Trophoblast cell (in vitro differentiated cells and primary cell): ENCODE measurements at regions not wholly inside any gene's neighbourhood (a gene's known extent, or its start where the extent isn't known, plus 50 kb on each side); places are given as distances from the start of the nearest gene placed in this dataset.
A peak's percentile ranks its signal among the peaks of the same experiment; 100 is the strongest.

Experiments used
- DNase-seq, 2 donors: peaks; one replicate each; pipeline ENCODE4 v3.0.0-alpha.2; 2016
- H2AFZ ChIP-seq: 2 replicates; pipeline ENCODE4 v1.6.1; 2013; ENCODE audit warnings: low read length, moderate library complexity, mild to moderate bottlenecking; ENCODE audit not compliant: insufficient read depth, poor library complexity
- H2AK5ac ChIP-seq: 2 replicates; pipeline ENCODE4 v1.6.1; 2013; ENCODE audit warnings: mild to moderate bottlenecking, low read length
- H2BK120ac ChIP-seq: 2 replicates; pipeline ENCODE4 v1.6.1; 2013; ENCODE audit warnings: low read length, mild to moderate bottlenecking, moderate library complexity; ENCODE audit not compliant: insufficient read depth, poor library complexity
- H2BK12ac ChIP-seq: 2 replicates; pipeline ENCODE4 v1.6.1; 2013; ENCODE audit warnings: mild to moderate bottlenecking, low read length, moderate library complexity
- H2BK5ac ChIP-seq: 2 replicates; pipeline ENCODE4 v1.6.1; 2013; ENCODE audit warnings: low read length, low read depth, moderate library complexity, mild to moderate bottlenecking; ENCODE audit not compliant: poor library complexity
- H3K14ac ChIP-seq: 2 replicates; pipeline ENCODE4 v1.6.1; 2013; ENCODE audit warnings: mild to moderate bottlenecking, low read length
- H3K18ac ChIP-seq: 2 replicates; pipeline ENCODE4 v1.6.1; 2013; ENCODE audit warnings: mild to moderate bottlenecking, low read length
- H3K23ac ChIP-seq: 2 replicates; pipeline ENCODE4 v1.6.1; 2013; ENCODE audit warnings: low read length
- H3K27ac ChIP-seq: 2 replicates; pipeline ENCODE4 v1.5.1; 2013; ENCODE audit warnings: low read depth, mild to moderate bottlenecking, inconsistent platforms, low read length, moderate library complexity
- H3K27me3 ChIP-seq: 2 replicates; pipeline ENCODE4 v1.6.1; 2013; ENCODE audit warnings: inconsistent platforms, mild to moderate bottlenecking, low read length, moderate library complexity; ENCODE audit not compliant: insufficient read depth
- H3K36me3 ChIP-seq, 2 experiments: 1 replicate in 1 of 2; 2 replicates in 1 of 2; pipeline ENCODE4 v1.6.1; 2013; ENCODE audit warnings: low read length in 2 of 2, mild to moderate bottlenecking in 2 of 2, moderate library complexity in 1 of 2; ENCODE audit not compliant: insufficient read depth in 2 of 2, control insufficient read depth in 1 of 2
- H3K4ac ChIP-seq: 2 replicates; pipeline ENCODE4 v1.6.1; 2013; ENCODE audit warnings: low read depth, mild to moderate bottlenecking, low read length, moderate library complexity
- H3K4me1 ChIP-seq, 2 experiments: 1 replicate in 1 of 2; 2 replicates in 1 of 2; pipeline ENCODE4 v1.6.1; 2013; ENCODE audit warnings: low read length in 2 of 2, mild to moderate bottlenecking in 2 of 2, moderate library complexity in 1 of 2; ENCODE audit not compliant: insufficient read depth in 2 of 2, control insufficient read depth in 1 of 2
- H3K4me2 ChIP-seq: 2 replicates; pipeline ENCODE4 v1.6.1; 2013; ENCODE audit warnings: inconsistent platforms, mild to moderate bottlenecking, low read length, moderate library complexity
- H3K4me3 ChIP-seq: 2 replicates; pipeline ENCODE4 v1.5.1; 2013; ENCODE audit warnings: mild to moderate bottlenecking, low read depth, low read length, inconsistent platforms
- H3K79me1 ChIP-seq: one replicate; pipeline ENCODE4 v1.6.1; 2013; ENCODE audit warnings: low read length
- H3K79me2 ChIP-seq: 2 replicates; pipeline ENCODE4 v1.6.1; 2013; ENCODE audit warnings: low read length, mild to moderate bottlenecking; ENCODE audit not compliant: control insufficient read depth, insufficient read depth, poor library complexity
- H3K9ac ChIP-seq: 2 replicates; pipeline ENCODE4 v1.6.1; 2013; ENCODE audit warnings: mild to moderate bottlenecking, low read length
- H3K9me3 ChIP-seq: 2 replicates; pipeline ENCODE4 v1.6.1; 2013; ENCODE audit warnings: low read depth, mild to moderate bottlenecking, control low read depth, inconsistent platforms, low read length; ENCODE audit not compliant: insufficient read depth
- H4K12ac ChIP-seq: 2 replicates; pipeline ENCODE4 v1.6.1; 2013; ENCODE audit warnings: low read depth, mild to moderate bottlenecking, low read length, moderate library complexity
- H4K8ac ChIP-seq: 2 replicates; pipeline ENCODE4 v1.6.1; 2013; ENCODE audit warnings: low read depth, mild to moderate bottlenecking, low read length, moderate library complexity
- H4K91ac ChIP-seq: one replicate; pipeline ENCODE4 v1.6.1; 2013; ENCODE audit warnings: low read depth, mild to moderate bottlenecking, low read length, moderate library complexity
- WGBS: extraction: QIAGEN DNeasy Blood & Tissue Kit; methylation state at CpG from one replicate; pipeline ENCODE4 v1.1.7; 2013; ENCODE audit warnings: missing lambda C conversion rate; ENCODE audit not compliant: insufficient read length, insufficient coverage; ENCODE audit errors: extremely low coverage; 5-methylcytosine and 5-hydroxymethylcytosine counted together

- Histone ChIP-seq H3K14ac (no peak overlapping the region), H4K12ac (no peak overlapping the region), H4K91ac (no peak overlapping the region), H3K9me3 (no peaks in the 10 kb centered on the region), H2AFZ (no peak overlapping the region), H3K4me3 (no peak overlapping the region), H3K4me2 (no peak overlapping the region), H2BK5ac (no peak overlapping the region), H3K27ac (no peak overlapping the region), H2BK120ac (no peak overlapping the region), H3K4me1 (no peaks in the 10 kb centered on the region), H3K18ac (no peak overlapping the region), H2AK5ac (no peak overlapping the region), H3K9ac (no peak overlapping the region), H3K27me3 (no peaks in the 10 kb centered on the region), H3K79me2 (no peaks in the 10 kb centered on the region), H3K4ac (no peak overlapping the region), H3K79me1 (no peaks in the 10 kb centered on the region), H3K36me3 (no peaks in the 10 kb centered on the region), H4K8ac (no peak overlapping the region), H3K23ac (no peak overlapping the region), H2BK12ac (no peak overlapping the region)
- no CpG with 5 or more reads among the region's 2 CpGs for WGBS
- no peak for DNase-seq
Observed at GRCh38 chrX:150200361-150200760, 162.8 kb upstream of the MAMLD1 start.

GRCh38 chrX:150200820-150201287 is 162.3 kb upstream of the MAMLD1 start:
- no CpG with 5 or more reads among the region's 5 CpGs for WGBS
- Histone ChIP-seq H4K8ac (no peak overlapping the region), H2AFZ (no peak overlapping the region), H3K36me3 (no peaks in the 10 kb centered on the region), H3K14ac (no peak overlapping the region), H3K79me1 (no peaks in the 10 kb centered on the region), H3K4me2 (no peak overlapping the region), H3K4me3 (no peak overlapping the region), H3K4me1 (no peaks in the 10 kb centered on the region), H3K9ac (no peak overlapping the region), H4K91ac (no peak overlapping the region), H3K9me3 (no peaks in the 10 kb centered on the region), H2BK5ac (no peak overlapping the region), H3K27me3 (no peaks in the 10 kb centered on the region), H3K4ac (no peak overlapping the region), H4K12ac (no peak overlapping the region), H2AK5ac (no peak overlapping the region), H3K18ac (no peak overlapping the region), H3K27ac (no peak overlapping the region), H3K79me2 (no peaks in the 10 kb centered on the region), H3K23ac (no peak overlapping the region), H2BK120ac (no peak overlapping the region), H2BK12ac (no peak overlapping the region)
- DNase-seq, result peak; percentile 81 to 85

GRCh38 chrX:150201391-150201790 is 161.7 kb upstream of the MAMLD1 start:
- WGBS, result no CpG with 5 or more reads among the region's 7 CpGs
- H3K4me3 ChIP-seq, result no peak overlapping the region
- H3K14ac ChIP-seq, result no peak overlapping the region
- no peak overlapping the region for H3K27ac ChIP-seq
- no peaks in the 10 kb centered on the region for H3K36me3 ChIP-seq
- no peak for DNase-seq
- no peak overlapping the region for H4K12ac ChIP-seq
- H3K9ac ChIP-seq, result no peak overlapping the region
- H3K79me1 ChIP-seq, result no peaks in the 10 kb centered on the region
- H2BK5ac ChIP-seq, result no peak overlapping the region
- no peak overlapping the region for H2AFZ ChIP-seq
- no peak overlapping the region for H3K18ac ChIP-seq
- H3K4me2 ChIP-seq, result no peak overlapping the region
- H3K9me3 ChIP-seq, result no peaks in the 10 kb centered on the region
- H2AK5ac ChIP-seq, result no peak overlapping the region
- no peak overlapping the region for H3K23ac ChIP-seq
- H3K4me1 ChIP-seq, result no peaks in the 10 kb centered on the region
- no peak overlapping the region for H2BK120ac ChIP-seq
- no peaks in the 10 kb centered on the region for H3K27me3 ChIP-seq
- no peaks in the 10 kb centered on the region for H3K79me2 ChIP-seq
- no peak overlapping the region for H4K8ac ChIP-seq
- no peak overlapping the region for H3K4ac ChIP-seq
- no peak overlapping the region for H4K91ac ChIP-seq
- H2BK12ac ChIP-seq, result no peak overlapping the region

- no peaks in the 10 kb centered on the region for H3K79me1 ChIP-seq
- no peak overlapping the region for H2AFZ ChIP-seq
- no peak overlapping the region for H2AK5ac ChIP-seq
- H4K91ac ChIP-seq, result no peak overlapping the region
- no peak overlapping the region for H4K8ac ChIP-seq
- no peaks in the 10 kb centered on the region for H3K36me3 ChIP-seq
- no peak overlapping the region for H2BK12ac ChIP-seq
- no peak for DNase-seq
- no peak overlapping the region for H3K4me2 ChIP-seq
- no peaks in the 10 kb centered on the region for H3K79me2 ChIP-seq
- H2BK120ac ChIP-seq, result no peak overlapping the region
- no peak overlapping the region for H3K27ac ChIP-seq
- no peak overlapping the region for H4K12ac ChIP-seq
- H3K18ac ChIP-seq, result no peak overlapping the region
- H3K23ac ChIP-seq, result no peak overlapping the region
- H3K4me3 ChIP-seq, result no peak overlapping the region
- no CpG with 5 or more reads among the region's 3 CpGs for WGBS
- H3K9me3 ChIP-seq, result no peaks in the 10 kb centered on the region
- no peak overlapping the region for H3K9ac ChIP-seq
- no peaks in the 10 kb centered on the region for H3K4me1 ChIP-seq
- H3K14ac ChIP-seq, result no peak overlapping the region
- no peak overlapping the region for H3K4ac ChIP-seq
- H2BK5ac ChIP-seq, result no peak overlapping the region
- H3K27me3 ChIP-seq, result no peaks in the 10 kb centered on the region
Observed at GRCh38 chrX:150201841-150202240, 161.3 kb upstream of the MAMLD1 start.
